Ascending aorta (tissue), 2 donors: ENCODE measurements at regions not wholly inside any gene's neighbourhood (a gene's known extent, or its start where the extent isn't known, plus 50 kb on each side); places are given as distances from the start of the nearest gene placed in this dataset.
"Not testable (repeated sequence)": the region's sequence is repeated elsewhere in the genome, so short reads cannot be mapped to it uniquely, and the experiment has no call there.

Experiments used
- DNase-seq, 2 donors: peaks; one replicate each; pipeline ENCODE4 v3.0.0-alpha.2; 2019; ENCODE audit warnings: low spot score in 2 of 2
- H3K27ac ChIP-seq, 2 donors: fragments of 200-600 bp; sonication (generic); one replicate each; pipeline ENCODE4 v1.5.1; 2016 to 2017; ENCODE audit warnings: mild to moderate bottlenecking in 1 of 2
- H3K27me3 ChIP-seq: fragments of 200-600 bp; sonication (generic); one replicate; pipeline ENCODE4 v1.5.1; 2017
- H3K36me3 ChIP-seq, 2 donors: fragments of 200-600 bp; sonication (generic); one replicate each; pipeline ENCODE4 v1.5.1; 2016
- H3K4me1 ChIP-seq, 2 donors: fragments of 200-600 bp; sonication (generic); one replicate each; pipeline ENCODE4 v1.5.1; 2016 to 2017; ENCODE audit warnings: mild to moderate bottlenecking in 1 of 2
- H3K4me3 ChIP-seq, 2 donors: fragments of 200-600 bp; sonication (generic); one replicate each; pipeline ENCODE4 v1.5.1; 2016 to 2017; ENCODE audit warnings: mild to moderate bottlenecking in 1 of 2
- H3K9me3 ChIP-seq, 2 donors: fragments of 200-600 bp; sonication (generic); one replicate each; pipeline ENCODE4 v1.5.1; 2016
- intact Hi-C: fragments of 100-400 bp; cut with DNase I; formaldehyde crosslinking; loops from one replicate; pipeline ENCODE4 v1.15.1; 2023
- TF ChIP-seq, protein P1 (sequence below), 3 experiments: fragments of 200-600 bp in 2 of 3; fragments of 450-650 bp in 1 of 3; sonication (generic) in 2 of 3; IDR thresholded peaks; one replicate each; pipeline ENCODE4 v1.5.1; 2016 to 2019; ENCODE audit warnings: antibody characterized with exemption in 3 of 3, mild to moderate bottlenecking in 1 of 3, moderate library complexity in 1 of 3

DNA sequence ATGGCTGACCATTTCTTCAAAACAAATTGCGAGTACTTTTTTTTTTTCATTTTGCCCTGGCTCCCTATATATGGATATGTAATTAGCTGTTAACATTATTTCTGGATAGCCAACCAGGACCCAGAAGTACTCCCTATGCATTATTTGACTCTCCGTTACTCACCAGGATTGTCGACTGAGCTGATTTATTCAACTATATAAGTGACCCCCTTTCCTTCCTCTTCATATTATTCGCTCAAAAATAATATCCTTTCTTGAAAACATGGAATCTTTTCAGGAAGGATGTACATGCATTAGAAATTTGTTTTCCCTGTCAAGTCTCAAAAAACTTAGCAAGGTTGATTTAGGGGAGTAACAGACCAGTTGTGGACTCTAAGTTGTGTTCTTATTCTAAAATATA lies 114.1 kb upstream of the KLHL4 start:
- intact Hi-C loops = loop anchor here (10.0 kb wide), 1 partner anchor 401 kb away; no protein-coding TSS in a partner anchor
- H3K4me3 ChIP-seq = no peak overlapping the region
- no peak overlapping the region for H3K27ac ChIP-seq
- no peaks in the 10 kb centered on the region for H3K9me3 ChIP-seq
- no peaks in the 10 kb centered on the region for H3K36me3 ChIP-seq
- DNase-seq = no peak
- no peaks in the 10 kb centered on the region for H3K27me3 ChIP-seq
- no peaks in the 10 kb centered on the region for H3K4me1 ChIP-seq
- TF ChIP-seq, protein P1, sequence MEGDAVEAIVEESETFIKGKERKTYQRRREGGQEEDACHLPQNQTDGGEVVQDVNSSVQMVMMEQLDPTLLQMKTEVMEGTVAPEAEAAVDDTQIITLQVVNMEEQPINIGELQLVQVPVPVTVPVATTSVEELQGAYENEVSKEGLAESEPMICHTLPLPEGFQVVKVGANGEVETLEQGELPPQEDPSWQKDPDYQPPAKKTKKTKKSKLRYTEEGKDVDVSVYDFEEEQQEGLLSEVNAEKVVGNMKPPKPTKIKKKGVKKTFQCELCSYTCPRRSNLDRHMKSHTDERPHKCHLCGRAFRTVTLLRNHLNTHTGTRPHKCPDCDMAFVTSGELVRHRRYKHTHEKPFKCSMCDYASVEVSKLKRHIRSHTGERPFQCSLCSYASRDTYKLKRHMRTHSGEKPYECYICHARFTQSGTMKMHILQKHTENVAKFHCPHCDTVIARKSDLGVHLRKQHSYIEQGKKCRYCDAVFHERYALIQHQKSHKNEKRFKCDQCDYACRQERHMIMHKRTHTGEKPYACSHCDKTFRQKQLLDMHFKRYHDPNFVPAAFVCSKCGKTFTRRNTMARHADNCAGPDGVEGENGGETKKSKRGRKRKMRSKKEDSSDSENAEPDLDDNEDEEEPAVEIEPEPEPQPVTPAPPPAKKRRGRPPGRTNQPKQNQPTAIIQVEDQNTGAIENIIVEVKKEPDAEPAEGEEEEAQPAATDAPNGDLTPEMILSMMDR (IDR thresholded peaks at IDR 0.05) = no peak

- intact Hi-C loops = loop anchor here (1.0 to 10.0 kb wide), 2 partner anchors 27 to 396 kb away; no protein-coding TSS in a partner anchor
- Histone ChIP-seq H3K4me1 (no peaks in the 10 kb centered on the region), H3K27ac (peak overlapping the region; percentile 31 to 36), H3K36me3 (no peaks in the 10 kb centered on the region), H3K4me3 (no peak overlapping the region), H3K9me3 (no peaks in the 10 kb centered on the region), H3K27me3 (no peaks in the 10 kb centered on the region)
- TF ChIP-seq, protein P1 (IDR thresholded peaks at IDR 0.05) = no peak
- DNase-seq = peak; percentile 46 to 88
Observed at GRCh38 chrX:87409113-87409841, 108.3 kb upstream of the KLHL4 start.

DNA sequence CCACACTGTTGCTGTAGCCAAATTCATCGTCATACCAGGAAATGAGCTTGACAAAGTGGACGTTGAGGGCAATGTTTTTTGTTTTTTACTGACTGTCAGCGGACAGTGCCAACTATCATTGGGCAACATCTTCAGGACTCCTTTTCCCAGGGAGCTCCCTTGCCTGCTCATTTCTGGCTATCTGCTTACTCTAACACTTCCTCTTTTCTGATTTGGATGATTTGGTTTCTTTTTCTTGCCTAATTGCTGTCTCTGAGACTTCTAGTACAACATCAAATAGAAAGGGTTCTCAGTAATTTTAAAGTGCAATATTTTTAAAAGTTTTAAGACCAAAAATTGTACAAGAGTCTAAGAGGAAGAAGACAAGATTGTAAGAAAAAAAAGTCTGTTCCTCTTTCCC lies 92.0 kb upstream of the KLHL4 start:
- Histone ChIP-seq H3K9me3 (no peaks in the 10 kb centered on the region), H3K4me3 (no peak overlapping the region), H3K36me3 (no peaks in the 10 kb centered on the region), H3K4me1 (no peaks in the 10 kb centered on the region), H3K27ac (no peak overlapping the region), H3K27me3 (no peaks in the 10 kb centered on the region)
- TF ChIP-seq, protein P1 (IDR thresholded peaks at IDR 0.05) = no peak
- DNase-seq = no peak
- intact Hi-C loops = no loop called here

DNA sequence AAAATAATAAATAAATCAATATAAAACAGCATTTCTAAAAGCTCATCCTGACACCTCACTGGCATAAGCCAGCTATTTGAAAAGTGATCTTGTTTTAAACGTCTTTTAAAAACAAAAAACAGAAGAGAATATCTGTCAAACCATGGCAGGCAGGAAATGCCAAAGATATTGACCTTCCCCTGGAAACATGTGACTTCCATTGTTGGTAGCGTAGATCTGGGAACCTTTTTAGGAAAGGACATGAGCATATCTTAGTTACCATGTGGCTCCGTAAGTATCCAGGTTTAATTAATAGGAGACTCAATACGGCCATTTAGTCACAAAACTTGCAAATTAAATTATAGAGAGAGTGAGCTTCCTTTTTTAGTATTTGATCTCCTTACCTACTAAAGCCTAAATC lies 83.0 kb upstream of the KLHL4 start:
- H3K27me3 ChIP-seq = no peaks in the 10 kb centered on the region
- TF ChIP-seq, protein P1 (IDR thresholded peaks at IDR 0.05) = no peak
- intact Hi-C loops = no loop called here

GRCh38 chrX:87448613-87449012 lies 69.0 kb upstream of the KLHL4 start:
- intact Hi-C loops, H3K9me3 ChIP-seq: not testable (repeated sequence)

More for the DNA sequence above, 83.0 kb upstream of the KLHL4 start:
- DNase-seq = no peak
- no peak overlapping the region for H3K4me3 ChIP-seq
- H3K9me3 ChIP-seq = no peaks in the 10 kb centered on the region
- no peaks in the 10 kb centered on the region for H3K4me1 ChIP-seq
- H3K27ac ChIP-seq = no peak overlapping the region
- no peaks in the 10 kb centered on the region for H3K36me3 ChIP-seq

GRCh38 chrX:87465757-87466156 lies 51.8 kb upstream of the KLHL4 start:
- H3K4me3 ChIP-seq, DNase-seq, H3K9me3 ChIP-seq, H3K27me3 ChIP-seq, intact Hi-C loops, H3K4me1 ChIP-seq, H3K36me3 ChIP-seq, H3K27ac ChIP-seq: not testable (repeated sequence)

More at GRCh38 chrX:87448613-87449012, 69.0 kb upstream of the KLHL4 start:
- DNase-seq, H3K4me1 ChIP-seq, H3K4me3 ChIP-seq, H3K36me3 ChIP-seq, H3K27me3 ChIP-seq, H3K27ac ChIP-seq: not testable (repeated sequence)
